Large intestine (tissue), 3 donors: ENCODE measurements at regions not wholly inside any gene's neighbourhood (a gene's known extent, or its start where the extent isn't known, plus 50 kb on each side); places are given as distances from the start of the nearest gene placed in this dataset.

Experiments
- DNase-seq, 2 donors: peaks; one replicate each; pipeline versions ENCODE4 v3.0.0 to v3.0.0-alpha.2; 2013
- H3K27ac ChIP-seq: one replicate; pipeline ENCODE4 v1.5.1; 2013; ENCODE audit warnings: low read length
- H3K27me3 ChIP-seq: 2 replicates; pipeline ENCODE4 v1.6.1; 2013; ENCODE audit warnings: low read length; ENCODE audit not compliant: control insufficient read depth, insufficient read depth
- H3K36me3 ChIP-seq: 2 replicates; pipeline ENCODE4 v1.6.1; 2013; ENCODE audit warnings: low read length; ENCODE audit not compliant: control insufficient read depth, insufficient read depth
- H3K4me1 ChIP-seq: one replicate; pipeline ENCODE4 v1.6.1; 2013; ENCODE audit warnings: low read length; ENCODE audit not compliant: control insufficient read depth, insufficient read depth
- H3K4me3 ChIP-seq: one replicate; pipeline ENCODE4 v1.5.1; 2013; ENCODE audit warnings: low read length
- H3K9me3 ChIP-seq: one replicate; pipeline ENCODE4 v1.6.1; 2013; ENCODE audit warnings: mild to moderate bottlenecking, low read depth, low read length, moderate library complexity; ENCODE audit not compliant: control insufficient read depth
- WGBS: methylation state at CpG from one replicate; pipeline ENCODE4 v1.1.5; 2013; ENCODE audit warnings: low lambda C conversion rate; ENCODE audit not compliant: insufficient coverage; 5-methylcytosine and 5-hydroxymethylcytosine counted together

GRCh38 chr18:56307354-56308170, 330.8 kb downstream of the TXNL1 start:
- Histone ChIP-seq H3K27ac (no peak overlapping the region), H3K36me3 (no peaks in the 10 kb centered on the region), H3K4me3 (no peak overlapping the region), H3K9me3 (no peaks in the 10 kb centered on the region), H3K27me3 (no peaks in the 10 kb centered on the region), H3K4me1 (no peaks in the 10 kb centered on the region)
- DNase-seq, result no peak
- 76% methylated on average over 2 of the region's 4 CpGs for WGBS

DNA sequence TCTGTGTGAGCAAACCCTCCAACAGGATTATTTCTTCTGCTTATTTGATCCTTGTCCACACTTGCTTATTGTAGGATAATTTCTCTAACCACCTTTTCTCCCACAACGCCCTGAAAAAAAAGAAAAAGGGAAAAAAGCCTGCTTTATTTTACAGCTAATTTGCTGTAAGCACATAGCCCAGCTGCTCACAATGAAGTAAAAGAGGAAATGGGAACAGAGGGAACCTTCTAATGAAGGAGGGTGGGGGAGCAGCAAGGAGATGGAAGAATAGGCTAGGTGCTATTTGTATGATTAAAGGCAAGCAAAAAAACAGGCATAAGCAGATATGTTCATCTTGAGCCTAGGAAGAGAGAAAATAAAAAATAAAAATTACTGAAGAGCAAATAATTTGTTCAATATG, 331.6 kb downstream of the TXNL1 start:
- DNase-seq, result no peak
- no peaks in the 10 kb centered on the region for H3K9me3 ChIP-seq
- H3K36me3 ChIP-seq, result no peaks in the 10 kb centered on the region
- WGBS, result 60% methylated on average over 1 of the region's 1 CpG
- H3K27ac ChIP-seq, result no peak overlapping the region
- H3K4me3 ChIP-seq, result no peak overlapping the region
- no peaks in the 10 kb centered on the region for H3K4me1 ChIP-seq
- H3K27me3 ChIP-seq, result no peaks in the 10 kb centered on the region

DNA sequence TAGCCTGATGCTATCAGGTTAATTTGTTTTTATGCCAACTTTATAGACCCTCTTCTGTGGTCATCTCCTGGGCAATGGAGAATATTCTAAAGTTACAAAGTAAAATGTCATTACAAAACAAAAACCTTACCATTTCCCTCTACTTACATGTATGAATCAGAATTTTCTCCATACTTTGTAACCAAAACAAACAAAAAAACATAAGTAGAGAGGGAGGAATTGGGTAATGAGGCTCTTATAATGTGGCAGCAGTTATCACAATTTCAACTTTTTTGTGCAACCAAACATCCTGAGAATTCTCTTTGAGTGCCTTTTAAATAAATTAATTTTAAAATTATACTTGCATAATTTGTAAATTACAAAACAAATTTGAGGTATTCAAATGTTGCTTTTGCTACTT, 332.8 kb downstream of the TXNL1 start:
- no peaks in the 10 kb centered on the region for H3K36me3 ChIP-seq
- H3K27me3 ChIP-seq, result no peaks in the 10 kb centered on the region
- DNase-seq, result no peak
- H3K27ac ChIP-seq, result no peak overlapping the region
- H3K4me3 ChIP-seq, result no peak overlapping the region
- no peaks in the 10 kb centered on the region for H3K4me1 ChIP-seq
- no peaks in the 10 kb centered on the region for H3K9me3 ChIP-seq

GRCh38 chr18:56302156-56302555, 336.2 kb downstream of the TXNL1 start:
- no peaks in the 10 kb centered on the region for H3K36me3 ChIP-seq
- 100% methylated on average over 2 of the region's 11 CpGs for WGBS
- H3K4me3 ChIP-seq, result no peak overlapping the region
- no peak for DNase-seq
- H3K27ac ChIP-seq, result no peak overlapping the region
- H3K4me1 ChIP-seq, result no peaks in the 10 kb centered on the region
- H3K9me3 ChIP-seq, result no peaks in the 10 kb centered on the region
- H3K27me3 ChIP-seq, result no peaks in the 10 kb centered on the region

GRCh38 chr18:56299740-56300139, 338.7 kb downstream of the TXNL1 start:
- Histone ChIP-seq H3K36me3 (no peaks in the 10 kb centered on the region), H3K4me3 (no peak overlapping the region), H3K4me1 (no peaks in the 10 kb centered on the region), H3K9me3 (no peaks in the 10 kb centered on the region), H3K27ac (no peak overlapping the region), H3K27me3 (no peaks in the 10 kb centered on the region)
- no peak for DNase-seq
- no CpG with 5 or more reads among the region's 1 CpG for WGBS

DNA sequence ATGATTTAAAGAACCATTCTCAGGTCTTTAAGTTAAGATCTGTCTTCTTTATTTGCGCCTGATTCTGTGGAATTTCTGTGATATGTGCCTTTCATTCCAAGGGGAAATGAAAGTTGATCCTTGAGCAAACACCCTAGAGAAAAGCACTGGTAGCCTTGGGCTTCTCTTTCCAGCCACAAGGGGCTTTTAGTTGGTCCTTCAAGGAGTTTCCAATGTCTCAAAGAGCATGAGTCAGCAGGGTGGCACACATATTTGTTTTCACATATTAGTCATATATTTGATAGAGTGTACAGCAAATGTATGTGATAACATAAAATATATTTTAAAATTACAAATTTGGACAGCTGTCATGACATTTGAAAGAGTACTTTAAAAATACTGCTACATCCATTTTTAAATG, 339.5 kb downstream of the TXNL1 start:
- Histone ChIP-seq H3K27me3 (no peaks in the 10 kb centered on the region), H3K9me3 (no peaks in the 10 kb centered on the region), H3K4me1 (no peaks in the 10 kb centered on the region), H3K27ac (no peak overlapping the region), H3K4me3 (no peak overlapping the region), H3K36me3 (no peaks in the 10 kb centered on the region)
- no peak for DNase-seq
- WGBS, result no CpG with 5 or more reads among the region's 1 CpG

GRCh38 chr18:56296381-56296780, 342.0 kb downstream of the TXNL1 start:
- DNase-seq, result no peak
- no peaks in the 10 kb centered on the region for H3K36me3 ChIP-seq
- no peaks in the 10 kb centered on the region for H3K27me3 ChIP-seq
- H3K27ac ChIP-seq, result no peak overlapping the region
- no peak overlapping the region for H3K4me3 ChIP-seq
- 83% methylated on average over 2 of the region's 3 CpGs for WGBS
- no peaks in the 10 kb centered on the region for H3K9me3 ChIP-seq
- no peaks in the 10 kb centered on the region for H3K4me1 ChIP-seq

- no peak for DNase-seq
- H3K4me3 ChIP-seq, result no peak overlapping the region
- WGBS, result 80% methylated on average over 3 of the region's 5 CpGs
- no peaks in the 10 kb centered on the region for H3K27me3 ChIP-seq
- H3K9me3 ChIP-seq, result no peaks in the 10 kb centered on the region
- H3K27ac ChIP-seq, result no peak overlapping the region
- no peaks in the 10 kb centered on the region for H3K4me1 ChIP-seq
- H3K36me3 ChIP-seq, result no peaks in the 10 kb centered on the region
Measured at GRCh38 chr18:56294484-56295183, 343.8 kb downstream of the TXNL1 start.

GRCh38 chr18:56291294-56291693, 347.1 kb downstream of the TXNL1 start:
- Histone ChIP-seq H3K4me3 (no peak overlapping the region), H3K9me3 (no peaks in the 10 kb centered on the region), H3K27ac (no peak overlapping the region), H3K27me3 (no peaks in the 10 kb centered on the region), H3K4me1 (no peaks in the 10 kb centered on the region), H3K36me3 (no peaks in the 10 kb centered on the region)
- no CpG with 5 or more reads among the region's 4 CpGs for WGBS
- peak in 1 of 2 donors; percentile 4 for DNase-seq

DNA sequence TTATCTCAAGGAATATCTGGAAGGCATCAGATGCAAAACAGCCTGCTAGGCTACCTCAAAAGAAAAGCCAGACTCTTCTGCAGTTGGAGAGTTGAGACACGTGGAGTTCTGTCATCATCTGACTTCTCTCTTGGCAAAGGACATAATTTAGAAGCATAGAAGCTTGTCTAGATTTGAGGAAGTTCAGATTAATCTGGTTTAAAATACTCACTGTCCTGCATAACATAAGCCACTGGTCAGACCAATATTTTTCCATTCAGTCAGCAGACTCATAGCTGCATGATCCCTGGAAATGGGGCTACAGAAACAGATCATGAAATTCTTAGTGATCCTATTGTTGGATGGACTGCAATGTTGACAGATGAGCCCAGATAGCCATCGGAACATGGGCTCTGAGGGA, 349.0 kb downstream of the TXNL1 start:
- Histone ChIP-seq H3K4me1 (no peaks in the 10 kb centered on the region), H3K27ac (no peak overlapping the region), H3K36me3 (no peaks in the 10 kb centered on the region), H3K4me3 (no peak overlapping the region), H3K9me3 (no peaks in the 10 kb centered on the region), H3K27me3 (no peaks in the 10 kb centered on the region)
- WGBS, result no CpG with 5 or more reads among the region's 2 CpGs
- peak in 1 of 2 donors; percentile 8 for DNase-seq
